ENCODE measurements at regions not wholly inside any gene's neighbourhood (a gene's known extent, or its start where the extent isn't known, plus 50 kb on each side); places are given as distances from the start of the nearest gene placed in this dataset.

DNA sequence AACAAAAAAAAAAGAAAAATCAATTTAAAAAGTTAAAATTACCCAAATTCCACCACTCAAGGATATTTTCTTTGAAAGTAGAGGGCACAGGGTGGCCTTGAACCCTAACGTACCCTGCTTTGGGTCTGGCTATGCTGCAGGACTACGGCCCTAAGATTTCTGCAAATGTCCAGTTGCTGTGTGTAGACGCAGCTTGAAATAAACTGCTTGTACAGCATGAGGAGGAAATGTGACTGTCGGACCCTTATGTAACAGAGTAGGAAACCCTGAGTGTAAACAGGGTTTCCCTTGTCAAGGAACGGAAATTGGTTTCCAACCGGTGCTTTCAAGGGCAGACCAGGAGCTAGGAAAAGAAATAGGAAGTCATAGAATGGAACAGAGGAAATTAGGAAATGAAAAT is 60.7 kb upstream of the SHLD1 start:
- TF ChIP-seq EZH2 (IDR thresholded peaks at IDR 0.05; ENCODE audit: borderline replicate concordance, insufficient read depth, low read depth, low read length, poor library complexity, severe bottlenecking), result no peak
- no peak for TF ChIP-seq CTCF (IDR thresholded peaks at IDR 0.05)
- H3K4me3 Mint-ChIP-seq, result no peak overlapping the region
- peaks cover 20% of the 10 kb centered on the region for H3K4me1 Mint-ChIP-seq
- Histone ChIP-seq H3K27me3 (replicated peaks in 1 of 4; ENCODE audit: control extremely low read depth in 1 of 4, control insufficient read depth in 3 of 4, insufficient read depth in 4 of 4, low read length in 3 of 4) (no peaks in the 10 kb centered on the region), H3K4me1 (ENCODE audit: control insufficient read depth in 2 of 2, insufficient read depth in 2 of 2, low read length in 2 of 2) (peaks cover 30 to 40% of the 10 kb centered on the region in 2 donors), H2AFZ (ENCODE audit: insufficient read depth, low read depth, low read length, poor library complexity, severe bottlenecking) (no peak overlapping the region), H3K79me2 (ENCODE audit: control insufficient read depth, insufficient read depth, low read length) (no peaks in the 10 kb centered on the region), H3K9me3 (ENCODE audit: control extremely low read depth in 1 of 3, control insufficient read depth in 2 of 3, insufficient read depth in 1 of 3, low read length in 2 of 3) (no peaks in the 10 kb centered on the region), H3K36me3 (replicated peaks in 1 of 2; ENCODE audit: control extremely low read depth in 1 of 2, control insufficient read depth in 1 of 2, extremely low read depth in 1 of 2, insufficient read depth in 2 of 2, low read length in 1 of 2) (no peaks in the 10 kb centered on the region), H3K27ac (ENCODE audit: low read length in 2 of 2) (no peak overlapping the region), H3K9ac (ENCODE audit: low read length) (no peak overlapping the region), H3K4me2 (replicated peaks; ENCODE audit: low read depth, low read length, poor library complexity, severe bottlenecking) (no peak overlapping the region), H3K4me3 (ENCODE audit: control extremely low read depth in 1 of 5, extremely low read depth in 1 of 5, insufficient read depth in 1 of 5, low read depth in 2 of 5, low read length in 4 of 5) (no peak overlapping the region), H4K20me1 (ENCODE audit: control insufficient read depth, insufficient read depth, low read length, poor library complexity, severe bottlenecking) (no peaks in the 10 kb centered on the region)
- intact Hi-C loops (cut with micrococcal nuclease), result no loop called here
- no peak for ATAC-seq (ENCODE audit: low read depth)
- no peaks in the 10 kb centered on the region for H3K9me3 Mint-ChIP-seq (ENCODE audit: insufficient read depth)
- CTCF ChIA-PET, result no interaction called here
- H3K27ac Mint-ChIP-seq, result no peak overlapping the region
- POLR2A ChIA-PET, result no interaction called here
- 83% methylated on average over 6 of the region's 6 CpGs for WGBS (ENCODE audit: insufficient coverage)
- DNase-seq, result no peak
- H3K27me3 Mint-ChIP-seq, result no peaks in the 10 kb centered on the region

GRCh38 chr20:5688431-5688972 is 61.7 kb upstream of the SHLD1 start:
- H3K4me1 Mint-ChIP-seq, result peaks cover 20% of the 10 kb centered on the region
- no peak overlapping the region for H2AFZ ChIP-seq (ENCODE audit: insufficient read depth, low read depth, low read length, poor library complexity, severe bottlenecking)
- H3K27ac Mint-ChIP-seq, result no peak overlapping the region
- H3K36me3 ChIP-seq (replicated peaks in 1 of 2; ENCODE audit: control extremely low read depth in 1 of 2, control insufficient read depth in 1 of 2, extremely low read depth in 1 of 2, insufficient read depth in 2 of 2, low read length in 1 of 2), result no peaks in the 10 kb centered on the region
- CTCF ChIA-PET, result no interaction called here
- no peak overlapping the region for H3K27ac ChIP-seq (ENCODE audit: low read length in 2 of 2)
- H3K79me2 ChIP-seq (ENCODE audit: control insufficient read depth, insufficient read depth, low read length), result no peaks in the 10 kb centered on the region
- TF ChIP-seq CTCF (IDR thresholded peaks at IDR 0.05) (no peak), EZH2 (IDR thresholded peaks at IDR 0.05; ENCODE audit: borderline replicate concordance, insufficient read depth, low read depth, low read length, poor library complexity, severe bottlenecking) (no peak)
- H4K20me1 ChIP-seq (ENCODE audit: control insufficient read depth, insufficient read depth, low read length, poor library complexity, severe bottlenecking), result no peaks in the 10 kb centered on the region
- H3K4me3 ChIP-seq (ENCODE audit: control extremely low read depth in 1 of 5, extremely low read depth in 1 of 5, insufficient read depth in 1 of 5, low read depth in 2 of 5, low read length in 4 of 5), result no peak overlapping the region
- H3K9me3 Mint-ChIP-seq (ENCODE audit: insufficient read depth), result no peaks in the 10 kb centered on the region
- ATAC-seq (ENCODE audit: low read depth) (no peak), DNase-seq (no peak)
- H3K27me3 Mint-ChIP-seq, result no peaks in the 10 kb centered on the region
- intact Hi-C loops (cut with micrococcal nuclease), result no loop called here
- POLR2A ChIA-PET, result no interaction called here
- no peaks in the 10 kb centered on the region for H3K27me3 ChIP-seq (replicated peaks in 1 of 4; ENCODE audit: control extremely low read depth in 1 of 4, control insufficient read depth in 3 of 4, insufficient read depth in 4 of 4, low read length in 3 of 4)
- peaks cover 30 to 40% of the 10 kb centered on the region in 2 donors for H3K4me1 ChIP-seq (ENCODE audit: control insufficient read depth in 2 of 2, insufficient read depth in 2 of 2, low read length in 2 of 2)
- 67% methylated on average over 10 of the region's 12 CpGs for WGBS (ENCODE audit: insufficient coverage)
- no peak overlapping the region for H3K9ac ChIP-seq (ENCODE audit: low read length)
- no peaks in the 10 kb centered on the region for H3K9me3 ChIP-seq (ENCODE audit: control extremely low read depth in 1 of 3, control insufficient read depth in 2 of 3, insufficient read depth in 1 of 3, low read length in 2 of 3)
- peak overlapping the region; percentile 20 for H3K4me2 ChIP-seq (replicated peaks; ENCODE audit: low read depth, low read length, poor library complexity, severe bottlenecking)
- H3K4me3 Mint-ChIP-seq, result no peak overlapping the region
